COLO829 (cell line): ENCODE measurements at regions not wholly inside any gene's neighbourhood (a gene's known extent, or its start where the extent isn't known, plus 50 kb on each side); places are given as distances from the start of the nearest gene placed in this dataset.

Experiments
- DNase-seq: peaks from one replicate; pipeline ENCODE4 v3.0.0; 2012; ENCODE audit warnings: low spot score

- DNase-seq, result no peak
Observed at GRCh38 chr11:95585069-95585751, 204.4 kb downstream of the FAM76B start.

- no peak for DNase-seq
Observed at GRCh38 chr11:95584589-95584988, 205.0 kb downstream of the FAM76B start.

DNA sequence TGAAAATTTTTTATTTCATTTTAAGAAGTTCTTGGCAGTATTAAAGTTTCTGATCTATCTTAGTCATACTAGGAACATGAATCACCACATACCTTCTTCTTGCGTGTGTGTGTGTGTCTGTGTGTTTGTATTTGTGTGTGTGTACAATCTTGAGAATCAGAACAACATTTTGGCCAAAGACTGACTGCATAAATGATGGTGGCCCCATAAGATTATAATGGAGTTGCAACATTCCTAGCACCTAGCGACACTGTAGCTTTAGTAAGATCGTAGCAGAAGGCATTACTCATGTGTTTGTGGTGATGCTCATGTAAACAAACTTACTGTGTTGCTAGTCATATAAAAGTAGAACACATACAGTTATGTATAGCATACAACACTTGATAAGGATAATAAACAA is 205.4 kb downstream of the FAM76B start:
- no peak for DNase-seq

- no peak for DNase-seq
Observed at GRCh38 chr11:95577716-95578460, 211.7 kb downstream of the FAM76B start.

DNA sequence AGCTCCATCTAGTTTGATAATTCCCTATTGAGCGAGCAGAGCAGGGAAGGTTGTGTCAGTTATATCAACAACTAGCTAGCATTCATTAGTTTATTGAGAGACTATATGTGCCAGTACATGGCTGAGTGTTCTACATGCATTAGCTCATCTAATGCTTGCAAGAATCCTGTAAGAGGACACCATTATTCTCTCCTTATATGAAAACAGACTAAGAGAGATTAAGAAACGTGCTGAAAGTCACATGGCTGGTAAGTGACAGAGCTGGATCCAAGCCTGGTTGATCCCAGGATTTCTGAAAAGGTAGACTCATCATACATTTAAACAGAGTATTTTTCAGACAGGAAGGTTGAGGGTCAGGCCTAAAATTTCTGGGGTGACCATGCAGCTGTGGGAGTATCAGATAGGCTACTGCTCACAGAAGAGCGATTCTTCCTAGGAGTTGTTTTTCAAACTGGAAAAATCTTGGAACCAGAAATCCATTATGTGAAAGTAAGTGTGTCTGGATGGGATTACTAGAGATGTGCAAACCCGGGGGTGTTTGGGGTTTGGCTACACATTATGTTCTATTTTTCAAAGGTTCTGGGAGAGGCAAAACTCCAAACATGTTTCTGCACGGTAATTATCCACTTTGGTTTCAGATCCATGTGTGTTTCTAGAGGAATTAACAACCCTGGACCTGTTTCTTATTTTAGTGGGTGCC is 213.3 kb downstream of the FAM76B start:
- DNase-seq, result no peak

- no peak for DNase-seq
Observed at GRCh38 chr11:95575517-95575916, 214.1 kb downstream of the FAM76B start.

- DNase-seq, result no peak
Observed at GRCh38 chr11:95571718-95572260, 217.8 kb downstream of the FAM76B start.

- DNase-seq, result no peak
Observed at GRCh38 chr11:95570845-95571244, 218.7 kb downstream of the FAM76B start.

DNA sequence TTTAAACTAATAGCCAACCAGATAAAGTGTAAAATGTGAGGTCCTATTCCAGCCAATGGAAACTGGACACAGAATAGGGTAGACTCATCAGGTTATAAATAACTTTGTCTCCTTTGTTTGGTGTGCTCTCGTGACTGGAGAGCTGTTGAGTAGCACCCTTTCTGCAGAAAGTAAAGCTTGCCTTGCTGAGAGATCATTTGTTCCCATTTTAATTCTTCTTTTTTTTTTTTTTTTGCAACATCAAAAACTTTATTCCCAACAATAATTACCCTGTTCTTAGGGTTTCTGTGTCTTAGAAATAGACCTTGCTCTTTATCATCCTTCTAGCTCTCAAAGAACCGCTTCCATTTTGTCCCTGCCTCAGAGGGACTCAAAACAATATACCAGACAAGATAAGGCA is 220.4 kb downstream of the FAM76B start:
- no peak for DNase-seq

- DNase-seq, result no peak
Observed at GRCh38 chr11:95568281-95568680, 221.3 kb downstream of the FAM76B start.

GRCh38 chr11:95567685-95568084 is 221.9 kb downstream of the FAM76B start:
- DNase-seq, result no peak

- no peak for DNase-seq
Observed at GRCh38 chr11:95566211-95566610, 223.4 kb downstream of the FAM76B start.

GRCh38 chr11:95565724-95566141 is 223.8 kb downstream of the FAM76B start:
- no peak for DNase-seq

DNA sequence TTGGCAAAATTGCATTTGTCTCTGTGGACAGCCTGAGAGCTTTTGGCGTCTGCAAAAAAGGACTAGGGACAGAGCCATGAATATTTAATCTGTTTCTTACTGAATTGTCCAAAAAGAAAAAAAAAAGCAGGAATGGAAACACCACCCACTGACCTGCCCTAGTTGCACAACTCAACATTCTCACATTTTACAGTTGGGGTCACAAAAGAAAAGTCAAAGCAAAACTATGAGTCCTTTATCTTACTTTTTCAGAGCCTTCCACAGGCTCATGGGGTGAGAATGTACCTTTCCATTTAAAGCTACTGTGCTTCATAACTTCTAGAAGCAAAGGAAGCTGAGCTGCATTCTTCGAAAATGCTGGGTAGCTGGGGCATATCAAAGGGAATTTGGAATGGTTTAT is 225.7 kb downstream of the FAM76B start:
- DNase-seq, result no peak

DNA sequence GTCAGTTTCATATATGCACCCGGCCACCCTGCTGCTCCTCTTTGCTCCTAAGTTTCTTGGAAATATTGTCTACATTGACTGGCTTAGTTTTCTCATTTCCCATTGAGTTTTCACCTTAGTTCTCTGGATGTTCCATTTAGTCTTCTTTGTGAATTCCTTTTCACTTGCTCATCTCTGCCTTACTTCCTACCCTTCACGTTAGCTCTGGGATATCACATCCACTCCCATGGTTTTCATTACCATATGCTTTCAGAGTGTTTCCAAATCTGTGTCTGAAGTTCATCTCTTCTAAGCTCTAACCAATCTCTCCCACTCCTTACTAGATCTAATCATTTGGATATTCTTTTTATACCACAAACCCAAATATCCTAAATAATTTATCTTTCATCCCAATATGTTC is 226.4 kb downstream of the FAM76B start:
- DNase-seq, result no peak

- no peak for DNase-seq
Observed at GRCh38 chr11:95562196-95562921, 227.2 kb downstream of the FAM76B start.

DNA sequence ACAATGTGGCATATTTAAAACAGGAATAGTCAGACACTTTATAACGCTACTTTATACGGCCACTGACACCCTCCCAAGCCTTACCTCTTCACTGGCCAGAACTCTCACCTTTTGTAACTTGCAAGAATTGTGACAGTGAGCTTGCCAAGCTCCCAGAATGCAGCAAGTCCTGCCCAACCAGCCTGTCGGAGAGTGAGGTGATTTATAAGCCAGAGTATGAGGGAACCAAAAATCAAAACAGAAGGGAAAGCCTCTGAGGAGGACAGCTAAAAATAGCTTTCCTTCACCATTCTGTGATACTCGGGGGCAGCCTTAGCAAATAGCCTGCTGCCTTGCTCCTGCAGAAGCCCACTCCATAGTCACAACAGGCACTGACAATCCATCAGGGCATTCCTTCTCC is 229.7 kb downstream of the FAM76B start:
- no peak for DNase-seq

GRCh38 chr11:95557376-95557775 is 232.2 kb downstream of the FAM76B start:
- DNase-seq, result no peak

GRCh38 chr11:95556342-95557163 is 233.0 kb downstream of the FAM76B start:
- DNase-seq, result peak; percentile 48

- no peak for DNase-seq
Observed at GRCh38 chr11:95556011-95556341, 233.6 kb downstream of the FAM76B start.

DNA sequence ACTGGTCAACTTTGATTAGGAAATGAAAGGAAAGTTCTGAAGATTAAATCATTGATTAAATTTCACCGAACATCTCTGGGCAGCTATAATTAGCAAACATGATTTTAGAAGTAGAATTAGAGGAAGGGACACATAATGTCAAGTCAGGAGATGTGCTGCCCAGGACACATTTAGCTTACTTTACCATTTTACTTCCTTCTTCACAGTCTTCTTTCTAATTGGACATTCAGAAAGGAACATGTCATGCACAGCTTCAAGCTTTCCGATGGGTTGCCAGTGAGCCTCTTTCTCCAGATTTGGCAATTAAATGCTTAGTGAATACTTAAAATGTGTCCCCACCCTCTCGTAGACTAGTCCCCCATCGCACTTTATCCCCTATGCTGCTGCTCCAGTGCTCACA is 234.7 kb downstream of the FAM76B start:
- DNase-seq, result no peak
